Keratinocyte (primary cell): ENCODE measurements at regions not wholly inside any gene's neighbourhood (a gene's known extent, or its start where the extent isn't known, plus 50 kb on each side); places are given as distances from the start of the nearest gene placed in this dataset.

Experiments used
- DNase-seq: peaks from one replicate; pipeline ENCODE4 v3.0.0-alpha.2; 2011; ENCODE audit warnings: low read depth, missing footprints, low spot score
- FAIRE-seq: peaks from 2 replicates; lab custom pipeline; 2011; peaks lifted over from hg19 to GRCh38; lab: Jason Lieb, UNC
- H2AFZ ChIP-seq: 2 replicates; pipeline ENCODE4 v1.6.0; 2012; ENCODE audit warnings: low read length, control low read depth, inconsistent platforms; ENCODE audit not compliant: control insufficient read depth
- H3K27ac ChIP-seq: 2 replicates; pipeline ENCODE4 v1.5.1; 2011; ENCODE audit warnings: low read length; ENCODE audit not compliant: control insufficient read depth, insufficient read depth
- H3K27me3 ChIP-seq: 3 replicates; pipeline ENCODE4 v1.6.0; 2011; ENCODE audit warnings: low read length; ENCODE audit not compliant: control insufficient read depth, insufficient read depth; ENCODE audit errors: extremely low read depth
- H3K36me3 ChIP-seq, 2 experiments: 2 replicates in 1 of 2; 3 replicates in 1 of 2; pipeline ENCODE4 v1.5.1; 2011; ENCODE audit warnings: low read length in 2 of 2, mild to moderate bottlenecking in 1 of 2; ENCODE audit not compliant: control insufficient read depth in 2 of 2, insufficient read depth in 2 of 2; ENCODE audit errors: extremely low read depth in 1 of 2
- H3K4me1 ChIP-seq: 3 replicates; pipeline ENCODE4 v1.5.1; 2011; ENCODE audit warnings: low read length; ENCODE audit not compliant: control insufficient read depth, insufficient read depth; ENCODE audit errors: extremely low read depth
- H3K4me2 ChIP-seq: 3 replicates; pipeline ENCODE4 v1.6.0; 2011; ENCODE audit warnings: low read depth, low read length; ENCODE audit not compliant: control insufficient read depth, insufficient read depth; ENCODE audit errors: extremely low read depth
- H3K4me3 ChIP-seq, 3 experiments: fragments of 200-600 bp in 1 of 3; sonication (generic) in 1 of 3; 2 replicates in 2 of 3; 3 replicates in 1 of 3; pipeline ENCODE4 v1.5.1; 2011 to 2016; ENCODE audit warnings: low read length in 3 of 3, mild to moderate bottlenecking in 3 of 3, control low read depth in 2 of 3, inconsistent platforms in 1 of 3, low read depth in 1 of 3, mixed read lengths in 1 of 3, mixed run types in 1 of 3, moderate library complexity in 1 of 3; ENCODE audit not compliant: control insufficient read depth in 2 of 3, insufficient read depth in 2 of 3; ENCODE audit errors: extremely low read depth in 1 of 3
- H3K79me2 ChIP-seq: 2 replicates; pipeline ENCODE4 v1.6.0; 2012; ENCODE audit warnings: low read length; ENCODE audit not compliant: control insufficient read depth, insufficient read depth
- H3K9ac ChIP-seq: 3 replicates; pipeline ENCODE4 v1.6.0; 2011; ENCODE audit warnings: low read length; ENCODE audit not compliant: control insufficient read depth, insufficient read depth; ENCODE audit errors: extremely low read depth
- H3K9me1 ChIP-seq: 3 replicates; pipeline ENCODE4 v1.6.0; 2011; ENCODE audit warnings: low read length; ENCODE audit not compliant: control insufficient read depth, insufficient read depth; ENCODE audit errors: extremely low read depth
- H3K9me3 ChIP-seq: 2 replicates; pipeline ENCODE4 v1.5.1; 2012; ENCODE audit warnings: low read depth, low read length; ENCODE audit not compliant: control insufficient read depth
- H4K20me1 ChIP-seq: 3 replicates; pipeline ENCODE4 v1.6.0; 2011; ENCODE audit warnings: low read length; ENCODE audit not compliant: control insufficient read depth, insufficient read depth; ENCODE audit errors: extremely low read depth
- EZH2 ChIP-seq: IDR thresholded peaks from one replicate; pipeline ENCODE4 v1.6.1; 2012; ENCODE audit warnings: inconsistent platforms, mild to moderate bottlenecking, low read length, moderate library complexity
- dilution Hi-C: fragments of 300-500 bp; cut with MboI; formaldehyde crosslinking; loops from one replicate; pipeline ENCODE4 v1.7.0; 2020; ENCODE audit warnings: low sequenced_read_pairs; ENCODE audit not compliant: extremely low pct_ligation_motif_present
- TF ChIP-seq, protein P1 (sequence below), 3 experiments: IDR thresholded peaks in 1 of 3; conservative IDR thresholded peaks in 1 of 3; optimal IDR thresholded peaks in 1 of 3; 2 replicates in 2 of 3; 3 replicates in 1 of 3; pipeline versions ENCODE3 to v1.5.1; 2011; ENCODE audit warnings: low read length in 3 of 3, mild to moderate bottlenecking in 3 of 3, moderate library complexity in 2 of 3, control low read depth in 1 of 3, inconsistent platforms in 1 of 3; ENCODE audit not compliant: insufficient read depth in 2 of 3; ENCODE audit errors: extremely low read depth in 1 of 3

DNA sequence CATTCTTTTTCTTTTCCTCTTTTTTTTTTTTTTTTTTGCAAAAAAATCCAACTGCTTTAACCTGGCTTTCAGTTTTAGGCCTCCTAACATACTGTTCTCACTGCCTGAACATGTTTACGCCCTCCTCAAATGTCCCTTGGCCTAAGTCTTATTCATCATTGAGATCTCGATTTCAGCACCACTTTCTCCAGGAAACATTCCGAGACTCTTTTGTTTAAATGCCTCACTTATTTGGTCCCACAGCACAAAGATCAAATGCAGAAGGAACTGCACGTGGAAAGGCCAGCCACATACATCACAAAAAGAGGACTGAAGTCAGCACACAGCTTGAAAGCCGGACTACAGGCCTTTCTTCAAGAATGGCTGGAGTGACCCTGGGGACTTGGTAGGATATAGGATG lies 79.2 kb upstream of the POMP start:
- no peaks in the 10 kb centered on the region for H3K9me3 ChIP-seq
- DNase-seq = no peak
- H3K4me3 ChIP-seq = no peak overlapping the region
- H3K27me3 ChIP-seq = no peaks in the 10 kb centered on the region
- peaks cover 5% of the 10 kb centered on the region for H3K4me1 ChIP-seq
- no peaks in the 10 kb centered on the region for H3K79me2 ChIP-seq
- dilution Hi-C loops = no loop called here
- no peak overlapping the region for H3K4me2 ChIP-seq
- no peak for FAIRE-seq
- H3K36me3 ChIP-seq = no peaks in the 10 kb centered on the region
- no peaks in the 10 kb centered on the region for H4K20me1 ChIP-seq
- H3K27ac ChIP-seq = no peak overlapping the region
- H3K9me1 ChIP-seq = no peaks in the 10 kb centered on the region
- no peak overlapping the region for H2AFZ ChIP-seq
- TF ChIP-seq EZH2 = no peak
- TF ChIP-seq, protein P1, sequence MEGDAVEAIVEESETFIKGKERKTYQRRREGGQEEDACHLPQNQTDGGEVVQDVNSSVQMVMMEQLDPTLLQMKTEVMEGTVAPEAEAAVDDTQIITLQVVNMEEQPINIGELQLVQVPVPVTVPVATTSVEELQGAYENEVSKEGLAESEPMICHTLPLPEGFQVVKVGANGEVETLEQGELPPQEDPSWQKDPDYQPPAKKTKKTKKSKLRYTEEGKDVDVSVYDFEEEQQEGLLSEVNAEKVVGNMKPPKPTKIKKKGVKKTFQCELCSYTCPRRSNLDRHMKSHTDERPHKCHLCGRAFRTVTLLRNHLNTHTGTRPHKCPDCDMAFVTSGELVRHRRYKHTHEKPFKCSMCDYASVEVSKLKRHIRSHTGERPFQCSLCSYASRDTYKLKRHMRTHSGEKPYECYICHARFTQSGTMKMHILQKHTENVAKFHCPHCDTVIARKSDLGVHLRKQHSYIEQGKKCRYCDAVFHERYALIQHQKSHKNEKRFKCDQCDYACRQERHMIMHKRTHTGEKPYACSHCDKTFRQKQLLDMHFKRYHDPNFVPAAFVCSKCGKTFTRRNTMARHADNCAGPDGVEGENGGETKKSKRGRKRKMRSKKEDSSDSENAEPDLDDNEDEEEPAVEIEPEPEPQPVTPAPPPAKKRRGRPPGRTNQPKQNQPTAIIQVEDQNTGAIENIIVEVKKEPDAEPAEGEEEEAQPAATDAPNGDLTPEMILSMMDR (optimal IDR thresholded peaks at IDR 0.05 in 1 of 3, IDR thresholded peaks at IDR 0.05 in 1 of 3, conservative IDR thresholded peaks at IDR 0.05 in 1 of 3; ENCODE audit: extremely low read depth in 1 of 3, insufficient read depth in 2 of 3, low read length in 3 of 3) = no peak
- H3K9ac ChIP-seq = no peak overlapping the region

DNA sequence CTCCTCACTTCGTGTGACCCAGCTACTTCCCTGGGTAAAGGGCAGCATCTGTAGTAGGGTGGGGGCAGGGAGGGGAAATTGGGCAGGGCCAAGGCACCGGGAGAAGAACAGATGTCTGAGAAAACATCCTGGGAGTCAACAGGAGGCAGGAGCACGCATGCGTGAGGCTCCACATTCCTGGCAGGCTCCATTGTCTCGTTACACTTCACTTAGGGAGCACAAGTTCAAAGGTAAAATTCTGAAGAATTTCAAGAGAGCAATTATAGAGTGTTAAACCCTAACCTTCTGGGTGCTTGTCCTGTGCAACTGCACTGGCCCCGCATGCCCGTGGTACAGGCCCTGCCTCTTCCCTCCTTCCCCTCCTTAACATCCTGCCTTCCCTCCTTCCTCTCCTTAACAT lies 79.6 kb upstream of the POMP start:
- H3K9me3 ChIP-seq = no peaks in the 10 kb centered on the region
- no peak overlapping the region for H3K4me2 ChIP-seq
- H3K9ac ChIP-seq = no peak overlapping the region
- peaks cover 9% of the 10 kb centered on the region for H3K4me1 ChIP-seq
- no peaks in the 10 kb centered on the region for H3K36me3 ChIP-seq
- no peaks in the 10 kb centered on the region for H4K20me1 ChIP-seq
- dilution Hi-C loops = no loop called here
- H2AFZ ChIP-seq = no peak overlapping the region
- H3K79me2 ChIP-seq = no peaks in the 10 kb centered on the region
- H3K27ac ChIP-seq = no peak overlapping the region
- FAIRE-seq (no peak), DNase-seq (no peak)
- H3K4me3 ChIP-seq = no peak overlapping the region
- TF ChIP-seq EZH2 = no peak
- TF ChIP-seq, protein P1 (optimal IDR thresholded peaks at IDR 0.05 in 1 of 3, IDR thresholded peaks at IDR 0.05 in 1 of 3, conservative IDR thresholded peaks at IDR 0.05 in 1 of 3; ENCODE audit: extremely low read depth in 1 of 3, insufficient read depth in 2 of 3, low read length in 3 of 3) = no peak
- H3K9me1 ChIP-seq = no peaks in the 10 kb centered on the region
- H3K27me3 ChIP-seq = no peaks in the 10 kb centered on the region
